Gastrocnemius medialis (tissue), 4 donors: ENCODE measurements at regions not wholly inside any gene's neighbourhood (a gene's known extent, or its start where the extent isn't known, plus 50 kb on each side); places are given as distances from the start of the nearest gene placed in this dataset.

Experiments
- POLR2A ChIP-seq, 2 donors: fragments of 450-650 bp; IDR thresholded peaks; one replicate each; pipeline ENCODE4 v1.6.1; 2017; ENCODE audit warnings: antibody characterized with exemption in 2 of 2, mild to moderate bottlenecking in 2 of 2, moderate library complexity in 2 of 2
- TF ChIP-seq, protein P1 (sequence below), 5 experiments: fragments of 450-650 bp in 3 of 5; fragments of 200-600 bp in 2 of 5; sonication (generic) in 2 of 5; IDR thresholded peaks in 4 of 5; conservative IDR thresholded peaks in 1 of 5; 1 replicate in 4 of 5; 2 replicates in 1 of 5; pipeline ENCODE4 v1.5.1; 2016 to 2019; ENCODE audit warnings: antibody characterized with exemption in 5 of 5, mild to moderate bottlenecking in 3 of 5, moderate library complexity in 3 of 5

DNA sequence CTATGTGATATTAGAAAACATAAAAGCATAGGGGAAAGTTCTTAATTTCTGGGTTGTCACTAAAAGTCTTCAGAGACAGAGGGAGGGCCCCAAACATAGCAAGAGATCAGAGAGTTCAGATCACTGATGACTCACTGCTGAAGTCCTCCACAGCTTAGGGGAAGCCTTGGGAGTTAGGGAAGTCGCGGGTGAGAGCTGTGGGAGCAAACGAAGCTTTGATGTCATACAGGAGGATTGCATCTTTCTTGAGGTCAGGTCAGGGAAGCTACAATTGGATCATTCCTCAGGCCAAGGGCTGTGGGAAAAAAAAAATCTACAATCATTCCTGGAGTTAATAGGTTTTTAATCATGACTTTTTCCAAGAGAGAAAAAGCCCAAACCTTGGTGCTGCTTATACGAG lies 96.2 kb downstream of the COPS8 start:
- TF ChIP-seq POLR2A (IDR thresholded peaks at IDR 0.05) = no peak
- TF ChIP-seq, protein P1, sequence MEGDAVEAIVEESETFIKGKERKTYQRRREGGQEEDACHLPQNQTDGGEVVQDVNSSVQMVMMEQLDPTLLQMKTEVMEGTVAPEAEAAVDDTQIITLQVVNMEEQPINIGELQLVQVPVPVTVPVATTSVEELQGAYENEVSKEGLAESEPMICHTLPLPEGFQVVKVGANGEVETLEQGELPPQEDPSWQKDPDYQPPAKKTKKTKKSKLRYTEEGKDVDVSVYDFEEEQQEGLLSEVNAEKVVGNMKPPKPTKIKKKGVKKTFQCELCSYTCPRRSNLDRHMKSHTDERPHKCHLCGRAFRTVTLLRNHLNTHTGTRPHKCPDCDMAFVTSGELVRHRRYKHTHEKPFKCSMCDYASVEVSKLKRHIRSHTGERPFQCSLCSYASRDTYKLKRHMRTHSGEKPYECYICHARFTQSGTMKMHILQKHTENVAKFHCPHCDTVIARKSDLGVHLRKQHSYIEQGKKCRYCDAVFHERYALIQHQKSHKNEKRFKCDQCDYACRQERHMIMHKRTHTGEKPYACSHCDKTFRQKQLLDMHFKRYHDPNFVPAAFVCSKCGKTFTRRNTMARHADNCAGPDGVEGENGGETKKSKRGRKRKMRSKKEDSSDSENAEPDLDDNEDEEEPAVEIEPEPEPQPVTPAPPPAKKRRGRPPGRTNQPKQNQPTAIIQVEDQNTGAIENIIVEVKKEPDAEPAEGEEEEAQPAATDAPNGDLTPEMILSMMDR (IDR thresholded peaks at IDR 0.05 in 4 of 5, conservative IDR thresholded peaks at IDR 0.05 in 1 of 5) = no peak
